ENCODE measurements at regions not wholly inside any gene's neighbourhood (a gene's known extent, or its start where the extent isn't known, plus 50 kb on each side); places are given as distances from the start of the nearest gene placed in this dataset.
"Not testable (repeated sequence)": the region's sequence is repeated elsewhere in the genome, so short reads cannot be mapped to it uniquely, and the experiment has no call there.

- H3K4me1 Mint-ChIP-seq; DNase-seq; H3K4me3 ChIP-seq (ENCODE audit: control extremely low read depth in 1 of 5, extremely low read depth in 1 of 5, insufficient read depth in 1 of 5, low read depth in 2 of 5, low read length in 4 of 5); H3K9me3 Mint-ChIP-seq (ENCODE audit: insufficient read depth); H3K9ac ChIP-seq (ENCODE audit: low read length); H3K4me2 ChIP-seq (replicated peaks; ENCODE audit: low read depth, low read length, poor library complexity, severe bottlenecking); H3K27ac ChIP-seq (ENCODE audit: low read length in 2 of 2); H3K36me3 ChIP-seq (replicated peaks in 1 of 2; ENCODE audit: control extremely low read depth in 1 of 2, control insufficient read depth in 1 of 2, extremely low read depth in 1 of 2, insufficient read depth in 2 of 2, low read length in 1 of 2); H3K4me1 ChIP-seq (ENCODE audit: control insufficient read depth in 2 of 2, insufficient read depth in 2 of 2, low read length in 2 of 2); CTCF ChIA-PET; H3K27me3 ChIP-seq (replicated peaks in 1 of 4; ENCODE audit: control extremely low read depth in 1 of 4, control insufficient read depth in 3 of 4, insufficient read depth in 4 of 4, low read length in 3 of 4); H3K9me3 ChIP-seq (ENCODE audit: control extremely low read depth in 1 of 3, control insufficient read depth in 2 of 3, insufficient read depth in 1 of 3, low read length in 2 of 3); H3K79me2 ChIP-seq (ENCODE audit: control insufficient read depth, insufficient read depth, low read length); H3K27me3 Mint-ChIP-seq; H4K20me1 ChIP-seq (ENCODE audit: control insufficient read depth, insufficient read depth, low read length, poor library complexity, severe bottlenecking); ATAC-seq (ENCODE audit: low read depth); POLR2A ChIA-PET; H3K4me3 Mint-ChIP-seq; H3K27ac Mint-ChIP-seq; H2AFZ ChIP-seq (ENCODE audit: insufficient read depth, low read depth, low read length, poor library complexity, severe bottlenecking); intact Hi-C loops (cut with micrococcal nuclease): not testable (repeated sequence)
- WGBS (ENCODE audit: insufficient coverage): no CpG with 5 or more reads among the region's 4 CpGs
Measured at GRCh38 chr2:111574803-111575202, 309.2 kb downstream of the ANAPC1 start.

- H3K79me2 ChIP-seq (ENCODE audit: control insufficient read depth, insufficient read depth, low read length); H3K27ac Mint-ChIP-seq; H3K4me3 Mint-ChIP-seq; H3K36me3 ChIP-seq (replicated peaks in 1 of 2; ENCODE audit: control extremely low read depth in 1 of 2, control insufficient read depth in 1 of 2, extremely low read depth in 1 of 2, insufficient read depth in 2 of 2, low read length in 1 of 2); H3K27me3 Mint-ChIP-seq; H3K4me1 Mint-ChIP-seq; intact Hi-C loops (cut with micrococcal nuclease); H3K4me1 ChIP-seq (ENCODE audit: control insufficient read depth in 2 of 2, insufficient read depth in 2 of 2, low read length in 2 of 2); H4K20me1 ChIP-seq (ENCODE audit: control insufficient read depth, insufficient read depth, low read length, poor library complexity, severe bottlenecking); CTCF ChIA-PET; ATAC-seq (ENCODE audit: low read depth); H3K9me3 ChIP-seq (ENCODE audit: control extremely low read depth in 1 of 3, control insufficient read depth in 2 of 3, insufficient read depth in 1 of 3, low read length in 2 of 3); H2AFZ ChIP-seq (ENCODE audit: insufficient read depth, low read depth, low read length, poor library complexity, severe bottlenecking); DNase-seq; POLR2A ChIA-PET; H3K27ac ChIP-seq (ENCODE audit: low read length in 2 of 2); H3K9me3 Mint-ChIP-seq (ENCODE audit: insufficient read depth); H3K4me3 ChIP-seq (ENCODE audit: control extremely low read depth in 1 of 5, extremely low read depth in 1 of 5, insufficient read depth in 1 of 5, low read depth in 2 of 5, low read length in 4 of 5); H3K27me3 ChIP-seq (replicated peaks in 1 of 4; ENCODE audit: control extremely low read depth in 1 of 4, control insufficient read depth in 3 of 4, insufficient read depth in 4 of 4, low read length in 3 of 4); H3K4me2 ChIP-seq (replicated peaks; ENCODE audit: low read depth, low read length, poor library complexity, severe bottlenecking); H3K9ac ChIP-seq (ENCODE audit: low read length): not testable (repeated sequence)
- WGBS (ENCODE audit: insufficient coverage): 81% methylated on average over 2 of the region's 18 CpGs
Measured at GRCh38 chr2:111577154-111577885, 306.7 kb downstream of the ANAPC1 start.

GRCh38 chr2:111579500-111580134, 304.4 kb downstream of the ANAPC1 start:
- H3K4me3 Mint-ChIP-seq; H3K27ac ChIP-seq (ENCODE audit: low read length in 2 of 2); CTCF ChIA-PET; H4K20me1 ChIP-seq (ENCODE audit: control insufficient read depth, insufficient read depth, low read length, poor library complexity, severe bottlenecking); H3K9me3 ChIP-seq (ENCODE audit: control extremely low read depth in 1 of 3, control insufficient read depth in 2 of 3, insufficient read depth in 1 of 3, low read length in 2 of 3); ATAC-seq (ENCODE audit: low read depth); H3K9me3 Mint-ChIP-seq (ENCODE audit: insufficient read depth); POLR2A ChIA-PET; H3K4me2 ChIP-seq (replicated peaks; ENCODE audit: low read depth, low read length, poor library complexity, severe bottlenecking); H3K4me1 Mint-ChIP-seq; H3K36me3 ChIP-seq (replicated peaks in 1 of 2; ENCODE audit: control extremely low read depth in 1 of 2, control insufficient read depth in 1 of 2, extremely low read depth in 1 of 2, insufficient read depth in 2 of 2, low read length in 1 of 2); H3K79me2 ChIP-seq (ENCODE audit: control insufficient read depth, insufficient read depth, low read length); intact Hi-C loops (cut with micrococcal nuclease); H3K4me3 ChIP-seq (ENCODE audit: control extremely low read depth in 1 of 5, extremely low read depth in 1 of 5, insufficient read depth in 1 of 5, low read depth in 2 of 5, low read length in 4 of 5); H3K27me3 Mint-ChIP-seq; H3K9ac ChIP-seq (ENCODE audit: low read length); H2AFZ ChIP-seq (ENCODE audit: insufficient read depth, low read depth, low read length, poor library complexity, severe bottlenecking); H3K27ac Mint-ChIP-seq; DNase-seq; H3K4me1 ChIP-seq (ENCODE audit: control insufficient read depth in 2 of 2, insufficient read depth in 2 of 2, low read length in 2 of 2); H3K27me3 ChIP-seq (replicated peaks in 1 of 4; ENCODE audit: control extremely low read depth in 1 of 4, control insufficient read depth in 3 of 4, insufficient read depth in 4 of 4, low read length in 3 of 4): not testable (repeated sequence)
- 95% methylated on average over 4 of the region's 10 CpGs for WGBS (ENCODE audit: insufficient coverage)

GRCh38 chr2:111580616-111581015, 303.4 kb downstream of the ANAPC1 start:
- H2AFZ ChIP-seq (ENCODE audit: insufficient read depth, low read depth, low read length, poor library complexity, severe bottlenecking); H3K27ac Mint-ChIP-seq; H3K36me3 ChIP-seq (replicated peaks in 1 of 2; ENCODE audit: control extremely low read depth in 1 of 2, control insufficient read depth in 1 of 2, extremely low read depth in 1 of 2, insufficient read depth in 2 of 2, low read length in 1 of 2); H4K20me1 ChIP-seq (ENCODE audit: control insufficient read depth, insufficient read depth, low read length, poor library complexity, severe bottlenecking); intact Hi-C loops (cut with micrococcal nuclease); H3K4me3 Mint-ChIP-seq; H3K4me1 ChIP-seq (ENCODE audit: control insufficient read depth in 2 of 2, insufficient read depth in 2 of 2, low read length in 2 of 2); H3K79me2 ChIP-seq (ENCODE audit: control insufficient read depth, insufficient read depth, low read length); H3K4me3 ChIP-seq (ENCODE audit: control extremely low read depth in 1 of 5, extremely low read depth in 1 of 5, insufficient read depth in 1 of 5, low read depth in 2 of 5, low read length in 4 of 5); H3K27me3 ChIP-seq (replicated peaks in 1 of 4; ENCODE audit: control extremely low read depth in 1 of 4, control insufficient read depth in 3 of 4, insufficient read depth in 4 of 4, low read length in 3 of 4); POLR2A ChIA-PET; H3K9ac ChIP-seq (ENCODE audit: low read length); H3K4me2 ChIP-seq (replicated peaks; ENCODE audit: low read depth, low read length, poor library complexity, severe bottlenecking); ATAC-seq (ENCODE audit: low read depth); H3K27ac ChIP-seq (ENCODE audit: low read length in 2 of 2); H3K4me1 Mint-ChIP-seq; H3K27me3 Mint-ChIP-seq; H3K9me3 ChIP-seq (ENCODE audit: control extremely low read depth in 1 of 3, control insufficient read depth in 2 of 3, insufficient read depth in 1 of 3, low read length in 2 of 3); CTCF ChIA-PET; DNase-seq; H3K9me3 Mint-ChIP-seq (ENCODE audit: insufficient read depth): not testable (repeated sequence)
- no CpG with 5 or more reads among the region's 6 CpGs for WGBS (ENCODE audit: insufficient coverage)
